Natural killer cell (primary cell): ENCODE measurements at regions not wholly inside any gene's neighbourhood (a gene's known extent, or its start where the extent isn't known, plus 50 kb on each side); places are given as distances from the start of the nearest gene placed in this dataset.

ENCODE experiments used
- ATAC-seq, 3 donors: fragments of 150-1000 bp in 2 of 3; fragments of 200-7000 bp in 1 of 3; cut with Tn5 transposase; 1 replicate in 1 of 3; 2 replicates in 2 of 3; pipeline ENCODE4 v1.10.0; 2021; ENCODE audit warnings: mild to moderate bottlenecking in 2 of 3, moderate library complexity in 2 of 3
- DNase-seq, 2 donors: peaks; one replicate each; pipeline versions ENCODE4 v3.0.0 to v3.0.0-alpha.2; 2013 to 2021; ENCODE audit warnings: mixed read lengths in 1 of 2
- H3K27ac ChIP-seq: one replicate; pipeline ENCODE4 v1.5.1; 2013; ENCODE audit warnings: mild to moderate bottlenecking, low read length
- H3K27me3 ChIP-seq: one replicate; pipeline ENCODE4 v1.6.1; 2013; ENCODE audit warnings: low read length; ENCODE audit not compliant: control insufficient read depth, insufficient read depth
- H3K36me3 ChIP-seq: one replicate; pipeline ENCODE4 v1.6.1; 2013; ENCODE audit warnings: low read length; ENCODE audit not compliant: control insufficient read depth, insufficient read depth
- H3K4me1 ChIP-seq: one replicate; pipeline ENCODE4 v1.6.1; 2013; ENCODE audit warnings: low read length; ENCODE audit not compliant: control insufficient read depth, insufficient read depth
- H3K4me3 ChIP-seq: one replicate; pipeline ENCODE4 v1.5.1; 2013; ENCODE audit warnings: low read length
- H3K9me3 ChIP-seq: one replicate; pipeline ENCODE4 v1.6.1; 2013; ENCODE audit warnings: low read length; ENCODE audit not compliant: control insufficient read depth, insufficient read depth
- H3K27ac Mint-ChIP-seq, 2 donors: one replicate each; pipeline ENCODE4 v1.8.0; 2022; ENCODE audit warnings: mild to moderate bottlenecking in 2 of 2, mixed read lengths in 2 of 2, moderate library complexity in 1 of 2
- H3K27me3 Mint-ChIP-seq, 2 donors: one replicate each; pipeline ENCODE4 v1.8.0; 2022; ENCODE audit warnings: low read depth in 2 of 2, mixed read lengths in 2 of 2
- H3K36me3 Mint-ChIP-seq: one replicate; pipeline ENCODE4 v1.8.0; 2022; ENCODE audit warnings: mixed read lengths
- H3K4me1 Mint-ChIP-seq, 2 donors: one replicate each; pipeline ENCODE4 v1.8.0; 2022; ENCODE audit warnings: mixed read lengths in 2 of 2
- H3K4me3 Mint-ChIP-seq: one replicate; pipeline ENCODE4 v1.8.0; 2022; ENCODE audit warnings: mild to moderate bottlenecking, moderate library complexity, mixed read lengths
- H3K9me3 Mint-ChIP-seq, 2 donors: one replicate each; pipeline ENCODE4 v1.8.0; 2022; ENCODE audit warnings: mixed read lengths in 2 of 2
- WGBS: methylation state at CpG from one replicate; pipeline ENCODE4 v1.1.7; 2013; ENCODE audit warnings: missing lambda C conversion rate; ENCODE audit not compliant: insufficient coverage; 5-methylcytosine and 5-hydroxymethylcytosine counted together
- intact Hi-C: fragments of 100-400 bp; cut with micrococcal nuclease; formaldehyde crosslinking; loops from one replicate; pipeline ENCODE4 v1.14.2; 2022
- TF ChIP-seq, protein P1 (sequence below): fragments of 200-600 bp; IDR thresholded peaks from one replicate; pipeline ENCODE4 v1.8.0; 2022; ENCODE audit warnings: antibody characterized with exemption

- Mint-ChIP-seq H3K36me3 (peaks cover 7% of the 10 kb centered on the region), H3K4me3 (no peak overlapping the region), H3K4me1 (no peaks in the 10 kb centered on the region), H3K27ac (no peak overlapping the region), H3K9me3 (no peaks in the 10 kb centered on the region), H3K27me3 (peaks cover 17 to 46% of the 10 kb centered on the region in 2 donors)
- Histone ChIP-seq H3K9me3 (no peaks in the 10 kb centered on the region), H3K27me3 (no peaks in the 10 kb centered on the region), H3K36me3 (no peaks in the 10 kb centered on the region), H3K4me3 (no peak overlapping the region), H3K4me1 (no peaks in the 10 kb centered on the region), H3K27ac (no peak overlapping the region)
- DNase-seq (no peak), ATAC-seq (no peak)
- TF ChIP-seq, protein P1, sequence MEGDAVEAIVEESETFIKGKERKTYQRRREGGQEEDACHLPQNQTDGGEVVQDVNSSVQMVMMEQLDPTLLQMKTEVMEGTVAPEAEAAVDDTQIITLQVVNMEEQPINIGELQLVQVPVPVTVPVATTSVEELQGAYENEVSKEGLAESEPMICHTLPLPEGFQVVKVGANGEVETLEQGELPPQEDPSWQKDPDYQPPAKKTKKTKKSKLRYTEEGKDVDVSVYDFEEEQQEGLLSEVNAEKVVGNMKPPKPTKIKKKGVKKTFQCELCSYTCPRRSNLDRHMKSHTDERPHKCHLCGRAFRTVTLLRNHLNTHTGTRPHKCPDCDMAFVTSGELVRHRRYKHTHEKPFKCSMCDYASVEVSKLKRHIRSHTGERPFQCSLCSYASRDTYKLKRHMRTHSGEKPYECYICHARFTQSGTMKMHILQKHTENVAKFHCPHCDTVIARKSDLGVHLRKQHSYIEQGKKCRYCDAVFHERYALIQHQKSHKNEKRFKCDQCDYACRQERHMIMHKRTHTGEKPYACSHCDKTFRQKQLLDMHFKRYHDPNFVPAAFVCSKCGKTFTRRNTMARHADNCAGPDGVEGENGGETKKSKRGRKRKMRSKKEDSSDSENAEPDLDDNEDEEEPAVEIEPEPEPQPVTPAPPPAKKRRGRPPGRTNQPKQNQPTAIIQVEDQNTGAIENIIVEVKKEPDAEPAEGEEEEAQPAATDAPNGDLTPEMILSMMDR: no peak
- intact Hi-C loops: no loop called here
Measured at GRCh38 chr6:87897013-87897412, 150.6 kb upstream of the SPACA1 start.

DNA sequence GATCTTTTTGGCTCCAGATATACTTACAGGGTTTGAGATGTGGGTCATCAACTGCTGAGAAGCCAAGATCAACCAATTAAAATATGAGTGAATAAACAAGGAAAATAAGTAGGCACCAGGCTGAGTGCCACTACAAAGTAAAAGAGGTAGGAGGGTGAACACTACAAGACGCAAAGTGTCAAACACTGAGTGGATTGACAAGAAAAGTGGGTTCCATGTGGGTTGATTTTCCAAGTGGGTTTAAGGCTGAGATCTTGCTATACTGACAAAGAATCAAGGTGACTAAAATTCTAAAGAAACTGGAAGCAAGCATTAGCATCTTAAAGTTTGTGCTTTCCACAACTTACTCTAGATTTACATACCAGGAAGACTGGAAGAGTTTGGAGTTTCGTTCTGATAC, 160.4 kb upstream of the SPACA1 start:
- WGBS: 81% methylated on average over 2 of the region's 2 CpGs
- Histone ChIP-seq H3K36me3 (no peaks in the 10 kb centered on the region), H3K27ac (no peak overlapping the region), H3K27me3 (no peaks in the 10 kb centered on the region), H3K4me3 (no peak overlapping the region), H3K9me3 (no peaks in the 10 kb centered on the region), H3K4me1 (no peaks in the 10 kb centered on the region)
- peaks cover 16 to 32% of the 10 kb centered on the region in 2 donors for H3K27me3 Mint-ChIP-seq
- H3K9me3 Mint-ChIP-seq: no peaks in the 10 kb centered on the region
- no peak overlapping the region for H3K27ac Mint-ChIP-seq
- TF ChIP-seq, protein P1: no peak
- H3K4me3 Mint-ChIP-seq: no peak overlapping the region
- no peak for ATAC-seq
- no peaks in the 10 kb centered on the region for H3K4me1 Mint-ChIP-seq
- peaks cover 3% of the 10 kb centered on the region for H3K36me3 Mint-ChIP-seq
- no peak for DNase-seq
- intact Hi-C loops: no loop called here

DNA sequence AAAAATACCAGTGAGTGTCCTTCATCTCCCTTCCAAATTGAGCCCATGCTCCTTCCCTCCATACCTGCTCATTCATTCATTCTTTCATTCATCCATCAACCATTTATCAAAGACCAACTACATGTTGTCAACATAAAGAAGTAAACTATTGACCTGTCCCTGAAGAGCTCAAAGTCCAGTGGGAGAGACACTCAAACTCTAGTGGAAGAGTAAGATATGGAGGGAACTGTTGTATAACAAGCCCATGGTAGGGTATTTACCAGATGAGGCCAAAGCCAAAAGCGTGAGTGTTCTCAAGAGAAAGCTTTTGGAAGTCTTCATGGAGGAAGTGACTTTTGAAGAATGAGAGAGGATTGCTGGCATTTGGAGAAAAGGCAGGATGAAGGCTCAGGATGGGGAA, 163.4 kb upstream of the SPACA1 start:
- H3K27ac ChIP-seq: no peak overlapping the region
- TF ChIP-seq, protein P1: no peak

GRCh38 chr6:87881342-87881895, 166.2 kb upstream of the SPACA1 start:
- H3K27ac ChIP-seq: no peak overlapping the region
- Mint-ChIP-seq H3K36me3 (no peaks in the 10 kb centered on the region), H3K4me3 (no peak overlapping the region), H3K4me1 (no peaks in the 10 kb centered on the region), H3K27ac (no peak overlapping the region), H3K9me3 (no peaks in the 10 kb centered on the region), H3K27me3 (peaks cover 13 to 44% of the 10 kb centered on the region in 2 donors)
- TF ChIP-seq, protein P1: no peak
- H3K4me3 ChIP-seq: no peak overlapping the region
- no peaks in the 10 kb centered on the region for H3K36me3 ChIP-seq
- no peaks in the 10 kb centered on the region for H3K4me1 ChIP-seq
- intact Hi-C loops: no loop called here
- WGBS: 72% methylated on average over 4 of the region's 4 CpGs
- ATAC-seq (no peak), DNase-seq (no peak)
- H3K27me3 ChIP-seq: peaks cover 6% of the 10 kb centered on the region
- no peaks in the 10 kb centered on the region for H3K9me3 ChIP-seq

More for the DNA sequence above, 163.4 kb upstream of the SPACA1 start:
- Histone ChIP-seq H3K9me3 (no peaks in the 10 kb centered on the region), H3K27me3 (no peaks in the 10 kb centered on the region), H3K4me1 (no peaks in the 10 kb centered on the region), H3K4me3 (no peak overlapping the region), H3K36me3 (no peaks in the 10 kb centered on the region)
- intact Hi-C loops: no loop called here
- Mint-ChIP-seq H3K4me1 (no peaks in the 10 kb centered on the region), H3K27me3 (peaks cover 11 to 33% of the 10 kb centered on the region in 2 donors), H3K4me3 (no peak overlapping the region), H3K36me3 (no peaks in the 10 kb centered on the region), H3K27ac (no peak overlapping the region), H3K9me3 (no peaks in the 10 kb centered on the region)
- DNase-seq (no peak), ATAC-seq (no peak)
- 95% methylated on average over 1 of the region's 1 CpG for WGBS
